DND-41 (cell line): ENCODE measurements at regions not wholly inside any gene's neighbourhood (a gene's known extent, or its start where the extent isn't known, plus 50 kb on each side); places are given as distances from the start of the nearest gene placed in this dataset.

Source experiments
- ATAC-seq: fragments of 200-7000 bp; cut with Tn5 transposase; 3 replicates; pipeline ENCODE4 v1.9.1; 2021; ENCODE audit warnings: low read depth; ENCODE audit not compliant: insufficient read depth
- DNase-seq: peaks from one replicate; pipeline ENCODE4 v3.0.0-alpha.2; 2020
- H2AFZ ChIP-seq: 2 replicates; pipeline ENCODE4 v1.6.0; 2012; ENCODE audit warnings: low read depth, low read length
- H3K27ac ChIP-seq: 2 replicates; pipeline ENCODE4 v1.5.1; 2012; ENCODE audit warnings: low read length, inconsistent platforms
- H3K27me3 ChIP-seq: fragments of 200-600 bp; sonication (generic); 2 replicates; pipeline ENCODE4 v1.6.0; 2012; ENCODE audit warnings: low read length, mild to moderate bottlenecking, inconsistent platforms; ENCODE audit not compliant: insufficient read depth, poor library complexity
- H3K36me3 ChIP-seq: 2 replicates; pipeline ENCODE4 v1.5.1; 2012; ENCODE audit warnings: low read length, inconsistent platforms; ENCODE audit not compliant: insufficient read depth
- H3K4me1 ChIP-seq: 2 replicates; pipeline ENCODE4 v1.5.1; 2012; ENCODE audit warnings: mild to moderate bottlenecking, low read length; ENCODE audit not compliant: insufficient read depth
- H3K4me2 ChIP-seq: 2 replicates; pipeline ENCODE4 v1.6.0; 2012; ENCODE audit warnings: mild to moderate bottlenecking, moderate library complexity, low read length, inconsistent platforms; ENCODE audit not compliant: insufficient read depth
- H3K4me3 ChIP-seq, 2 experiments: fragments of 200-600 bp in 1 of 2; shearing (Covaris generic) in 1 of 2; 2 replicates each; pipeline ENCODE4 v1.5.1; 2012 to 2016; ENCODE audit warnings: inconsistent platforms in 2 of 2, low read length in 2 of 2, mild to moderate bottlenecking in 2 of 2, low read depth in 1 of 2, moderate library complexity in 1 of 2
- H3K79me2 ChIP-seq: 2 replicates; pipeline ENCODE4 v1.6.0; 2012; ENCODE audit warnings: low read length, inconsistent platforms; ENCODE audit not compliant: insufficient read depth
- H3K9ac ChIP-seq: 2 replicates; pipeline ENCODE4 v1.6.0; 2012; ENCODE audit warnings: low read depth, mild to moderate bottlenecking, inconsistent platforms, low read length, moderate library complexity
- H3K9me3 ChIP-seq: 2 replicates; pipeline ENCODE4 v1.5.1; 2012; ENCODE audit warnings: low read length, moderate library complexity, mild to moderate bottlenecking, inconsistent platforms; ENCODE audit not compliant: insufficient read depth, severe bottlenecking
- H4K20me1 ChIP-seq: 2 replicates; pipeline ENCODE4 v1.6.0; 2012; ENCODE audit warnings: low read length; ENCODE audit not compliant: insufficient read depth
- EZH2 ChIP-seq: IDR thresholded peaks from 3 replicates; pipeline ENCODE4 v1.6.1; 2012; ENCODE audit warnings: borderline replicate concordance, low read depth, mild to moderate bottlenecking, moderate library complexity, low read length, inconsistent platforms; ENCODE audit not compliant: severe bottlenecking
- TF ChIP-seq, protein P1 (sequence below): IDR thresholded peaks from 2 replicates; pipeline ENCODE4 v1.5.1; 2012; ENCODE audit warnings: borderline replicate concordance, low read length, moderate library complexity, mild to moderate bottlenecking; ENCODE audit not compliant: poor library complexity, severe bottlenecking; ENCODE audit errors: extremely low read depth

DNA sequence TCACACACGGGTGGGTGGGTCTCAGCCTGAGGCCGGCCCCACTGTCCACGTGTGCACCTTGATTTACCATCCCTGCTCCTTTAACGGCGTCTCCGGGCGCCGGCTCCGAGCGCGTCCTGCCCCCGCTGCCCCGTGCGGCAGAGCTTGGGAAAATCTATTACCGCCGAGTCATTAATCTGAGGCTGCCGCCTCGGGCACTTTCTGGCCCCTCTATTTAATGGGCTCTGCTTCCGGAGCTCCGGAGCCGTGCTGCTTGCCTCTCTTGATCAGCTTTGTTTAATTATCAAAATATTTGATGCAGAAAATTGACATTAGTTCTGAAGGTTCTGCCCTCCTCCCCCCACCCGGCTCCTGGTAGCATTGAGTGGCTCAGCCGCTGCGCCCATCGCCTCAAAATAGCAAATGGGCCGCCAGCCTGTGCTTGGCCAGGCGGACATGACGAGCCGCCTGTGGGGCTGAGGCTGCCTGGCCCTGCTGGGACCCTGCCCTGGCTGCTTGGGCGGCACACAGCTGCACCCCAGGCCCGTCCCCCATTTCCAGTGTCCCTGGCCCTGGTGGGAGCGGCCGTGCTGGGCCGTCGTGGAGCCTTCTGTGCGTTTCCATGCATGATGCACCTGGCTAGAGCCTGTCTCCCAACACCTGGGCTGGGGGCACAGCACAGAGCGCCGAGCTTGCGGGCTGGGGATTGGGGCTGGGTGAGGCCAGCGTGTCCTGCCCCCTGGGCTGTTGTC is 81.6 kb upstream of the TTC34 start:
- no peaks in the 10 kb centered on the region for H3K79me2 ChIP-seq
- DNase-seq (no peak), ATAC-seq (no peak)
- no peak overlapping the region for H3K4me2 ChIP-seq
- no peak overlapping the region for H3K4me3 ChIP-seq
- TF ChIP-seq, protein P1, sequence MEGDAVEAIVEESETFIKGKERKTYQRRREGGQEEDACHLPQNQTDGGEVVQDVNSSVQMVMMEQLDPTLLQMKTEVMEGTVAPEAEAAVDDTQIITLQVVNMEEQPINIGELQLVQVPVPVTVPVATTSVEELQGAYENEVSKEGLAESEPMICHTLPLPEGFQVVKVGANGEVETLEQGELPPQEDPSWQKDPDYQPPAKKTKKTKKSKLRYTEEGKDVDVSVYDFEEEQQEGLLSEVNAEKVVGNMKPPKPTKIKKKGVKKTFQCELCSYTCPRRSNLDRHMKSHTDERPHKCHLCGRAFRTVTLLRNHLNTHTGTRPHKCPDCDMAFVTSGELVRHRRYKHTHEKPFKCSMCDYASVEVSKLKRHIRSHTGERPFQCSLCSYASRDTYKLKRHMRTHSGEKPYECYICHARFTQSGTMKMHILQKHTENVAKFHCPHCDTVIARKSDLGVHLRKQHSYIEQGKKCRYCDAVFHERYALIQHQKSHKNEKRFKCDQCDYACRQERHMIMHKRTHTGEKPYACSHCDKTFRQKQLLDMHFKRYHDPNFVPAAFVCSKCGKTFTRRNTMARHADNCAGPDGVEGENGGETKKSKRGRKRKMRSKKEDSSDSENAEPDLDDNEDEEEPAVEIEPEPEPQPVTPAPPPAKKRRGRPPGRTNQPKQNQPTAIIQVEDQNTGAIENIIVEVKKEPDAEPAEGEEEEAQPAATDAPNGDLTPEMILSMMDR, result no peak
- no peak for TF ChIP-seq EZH2
- H3K9ac ChIP-seq, result no peak overlapping the region
- H3K27me3 ChIP-seq, result no peaks in the 10 kb centered on the region
- no peaks in the 10 kb centered on the region for H3K4me1 ChIP-seq
- no peak overlapping the region for H2AFZ ChIP-seq
- no peak overlapping the region for H3K27ac ChIP-seq
- H4K20me1 ChIP-seq, result peaks cover 9% of the 10 kb centered on the region; the same call in 1 of the 2 replicates
- no peaks in the 10 kb centered on the region for H3K36me3 ChIP-seq
- no peaks in the 10 kb centered on the region for H3K9me3 ChIP-seq

DNA sequence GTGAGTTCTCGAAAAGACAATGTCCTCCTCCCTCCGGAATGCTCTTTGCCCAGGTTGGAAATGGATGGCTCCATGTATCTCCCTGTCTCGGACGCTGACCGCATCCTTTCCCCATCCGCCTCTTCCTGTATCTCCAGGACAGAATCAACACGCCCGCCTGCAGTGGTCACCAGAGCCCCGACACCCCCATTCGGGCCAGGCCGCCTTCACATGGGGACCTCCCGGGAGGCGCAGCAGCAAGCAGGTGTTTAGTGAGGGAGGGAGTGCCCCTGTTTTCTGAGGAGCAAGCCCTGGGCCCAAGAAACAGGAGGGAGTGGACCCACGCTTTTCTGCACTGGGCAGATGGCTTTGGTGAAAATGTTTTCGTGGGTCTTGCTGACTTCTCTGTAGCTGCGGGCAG is 83.5 kb upstream of the TTC34 start:
- Histone ChIP-seq H3K36me3 (no peaks in the 10 kb centered on the region), H3K4me2 (no peak overlapping the region), H2AFZ (no peak overlapping the region), H3K27ac (no peak overlapping the region), H3K79me2 (no peaks in the 10 kb centered on the region), H3K4me3 (no peak overlapping the region), H4K20me1 (peaks cover 15% of the 10 kb centered on the region; the same call in 1 of the 2 replicates), H3K4me1 (no peaks in the 10 kb centered on the region), H3K9me3 (no peaks in the 10 kb centered on the region), H3K27me3 (peaks cover 4% of the 10 kb centered on the region), H3K9ac (no peak overlapping the region)
- TF ChIP-seq, protein P1, result no peak
- TF ChIP-seq EZH2, result no peak
- DNase-seq, result no peak
- no peak for ATAC-seq

DNA sequence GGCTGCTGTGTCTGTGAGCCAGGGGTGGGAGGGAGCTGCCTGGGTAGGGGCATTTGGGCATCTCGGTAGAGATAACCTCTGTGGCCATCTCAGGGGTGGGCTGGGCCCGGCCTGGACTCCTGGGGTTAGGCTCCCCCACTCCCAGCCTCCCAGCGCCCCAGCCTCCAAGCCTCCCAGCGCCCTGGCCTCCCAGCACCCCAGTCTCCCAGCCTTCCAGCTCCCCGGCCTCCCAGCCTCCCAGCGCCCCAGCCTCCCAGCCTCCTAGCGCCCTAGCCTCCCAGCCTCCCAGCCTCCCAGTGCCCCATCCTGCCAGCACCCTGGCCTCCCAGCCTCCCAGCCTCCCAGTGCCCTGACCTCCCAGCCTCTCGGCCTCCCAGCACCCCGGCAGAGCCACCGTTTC is 85.1 kb upstream of the TTC34 start:
- no peak for DNase-seq
- Histone ChIP-seq H4K20me1 (peaks cover 12% of the 10 kb centered on the region; the same call in 1 of the 2 replicates), H3K4me3 (no peak overlapping the region), H3K9ac (no peak overlapping the region), H3K4me2 (no peak overlapping the region), H2AFZ (no peak overlapping the region), H3K79me2 (no peaks in the 10 kb centered on the region), H3K27ac (no peak overlapping the region), H3K4me1 (no peaks in the 10 kb centered on the region), H3K27me3 (peaks cover 8% of the 10 kb centered on the region), H3K36me3 (no peaks in the 10 kb centered on the region), H3K9me3 (no peaks in the 10 kb centered on the region)
- TF ChIP-seq, protein P1, result no peak
- no peak for TF ChIP-seq EZH2
- no peak for ATAC-seq
